ENCODE measurements at regions not wholly inside any gene's neighbourhood (a gene's known extent, or its start where the extent isn't known, plus 50 kb on each side); places are given as distances from the start of the nearest gene placed in this dataset.

GRCh38 chr1:81192647-81193642 lies 607.8 kb upstream of the ADGRL2 start:
- TF ChIP-seq POLR2AphosphoS5 (IDR thresholded peaks at IDR 0.05; ENCODE audit: low read depth) (no peak), CTCF (IDR thresholded peaks at IDR 0.05; ENCODE audit: insufficient read depth, low read length) (no peak), GABPA (IDR thresholded peaks at IDR 0.05; ENCODE audit: low read depth) (no peak), SPI1 (IDR thresholded peaks at IDR 0.05; ENCODE audit: borderline replicate concordance, low read depth) (no peak)
- no peak overlapping the region for H3K4me3 ChIP-seq (replicated peaks; ENCODE audit: insufficient read depth, low read length)
- no peak for DNase-seq (ENCODE audit: low read depth in 1 of 2, low spot score in 1 of 2)
- no peaks in the 10 kb centered on the region for H3K27me3 ChIP-seq (ENCODE audit: insufficient read depth, poor library complexity, severe bottlenecking)
- no peak overlapping the region for H3K27ac ChIP-seq (replicated peaks)

GRCh38 chr1:81190003-81190402 lies 610.7 kb upstream of the ADGRL2 start:
- Histone ChIP-seq H3K27me3 (ENCODE audit: insufficient read depth, poor library complexity, severe bottlenecking) (no peaks in the 10 kb centered on the region), H3K4me3 (replicated peaks; ENCODE audit: insufficient read depth, low read length) (no peak overlapping the region), H3K27ac (replicated peaks) (no peak overlapping the region)
- no peak for TF ChIP-seq SPI1 (IDR thresholded peaks at IDR 0.05; ENCODE audit: borderline replicate concordance, low read depth)
- no peak for TF ChIP-seq GABPA (IDR thresholded peaks at IDR 0.05; ENCODE audit: low read depth)
- TF ChIP-seq REST (IDR thresholded peaks at IDR 0.05; ENCODE audit: insufficient replicate concordance, low read depth), result no peak
- no peak for TF ChIP-seq CTCF (IDR thresholded peaks at IDR 0.05; ENCODE audit: insufficient read depth, low read length)
- no peak for TF ChIP-seq POLR2AphosphoS5 (IDR thresholded peaks at IDR 0.05; ENCODE audit: low read depth)
- no peak for DNase-seq (ENCODE audit: low read depth in 1 of 2, low spot score in 1 of 2)

GRCh38 chr1:81187635-81188034 lies 613.1 kb upstream of the ADGRL2 start:
- no peak for DNase-seq (ENCODE audit: low read depth in 1 of 2, low spot score in 1 of 2)
- Histone ChIP-seq H3K27me3 (ENCODE audit: insufficient read depth, poor library complexity, severe bottlenecking) (no peaks in the 10 kb centered on the region), H3K4me3 (replicated peaks; ENCODE audit: insufficient read depth, low read length) (no peak overlapping the region), H3K27ac (replicated peaks) (no peak overlapping the region)
- TF ChIP-seq REST (IDR thresholded peaks at IDR 0.05; ENCODE audit: insufficient replicate concordance, low read depth) (no peak), CTCF (IDR thresholded peaks at IDR 0.05; ENCODE audit: insufficient read depth, low read length) (no peak), POLR2AphosphoS5 (IDR thresholded peaks at IDR 0.05; ENCODE audit: low read depth) (no peak), SPI1 (IDR thresholded peaks at IDR 0.05; ENCODE audit: borderline replicate concordance, low read depth) (no peak), GABPA (IDR thresholded peaks at IDR 0.05; ENCODE audit: low read depth) (no peak)
